A673 (cell line): ENCODE measurements at regions not wholly inside any gene's neighbourhood (a gene's known extent, or its start where the extent isn't known, plus 50 kb on each side); places are given as distances from the start of the nearest gene placed in this dataset.

Source experiments
- BruUV-seq: library from RNA; stranded (reverse); fragments of 400-500 nt; replicated peaks from 2 replicates; lab custom pipeline; 2021; lab: Mats Ljungman, UMichigan
- CTCF ChIA-PET: fragments of 300-600 bp; sonication (Branson Sonifier 250); formaldehyde crosslinking; loops from one replicate; lab custom pipeline; 2022; ENCODE audit warnings: antibody characterized with exemption; lab: Charles Lee
- POLR2A ChIA-PET: fragments of 300-600 bp; sonication (Branson Sonifier 250); formaldehyde crosslinking; loops from one replicate; lab custom pipeline; 2022; ENCODE audit warnings: antibody characterized with exemption; ENCODE audit not compliant: low non-redundant PET; lab: Charles Lee
- DNase-seq: peaks from one replicate; pipeline ENCODE4 v3.0.0-alpha.2; 2015; ENCODE audit warnings: low spot score
- H3K27ac ChIP-seq: fragments of 200-600 bp; sonication (generic); 2 replicates; pipeline ENCODE4 v1.5.1; 2016; ENCODE audit warnings: mixed run types, low read depth, mild to moderate bottlenecking, mixed read lengths, antibody characterized with exemption, low read length; ENCODE audit not compliant: poor library complexity, severe bottlenecking
- H3K27me3 ChIP-seq: fragments of 200-600 bp; sonication (generic); replicated peaks from 2 replicates; pipeline ENCODE4 v1.6.1; 2017; ENCODE audit warnings: mixed run types, low read depth, mild to moderate bottlenecking, mixed read lengths, antibody characterized with exemption, low read length; ENCODE audit not compliant: insufficient read depth, poor library complexity
- H3K36me3 ChIP-seq: fragments of 200-600 bp; sonication (generic); 2 replicates; pipeline ENCODE4 v1.6.1; 2016; ENCODE audit warnings: mixed run types, mild to moderate bottlenecking, mixed read lengths, antibody characterized with exemption, low read length; ENCODE audit not compliant: insufficient read depth, poor library complexity, severe bottlenecking
- H3K4me1 ChIP-seq: fragments of 200-600 bp; sonication (generic); 2 replicates; pipeline ENCODE4 v1.6.1; 2017; ENCODE audit warnings: mixed run types, mild to moderate bottlenecking, mixed read lengths, antibody characterized with exemption, low read length; ENCODE audit not compliant: insufficient read depth, poor library complexity, severe bottlenecking
- H3K4me3 ChIP-seq: fragments of 200-600 bp; sonication (generic); 2 replicates; pipeline ENCODE4 v1.5.1; 2016; ENCODE audit warnings: low read depth, mixed run types, mild to moderate bottlenecking, mixed read lengths, low read length; ENCODE audit not compliant: poor library complexity, severe bottlenecking
- H3K9me3 ChIP-seq: fragments of 200-600 bp; sonication (generic); 2 replicates; pipeline ENCODE4 v1.6.1; 2016; ENCODE audit warnings: mixed run types, low read depth, mild to moderate bottlenecking, mixed read lengths, antibody characterized with exemption, low read length; ENCODE audit not compliant: poor library complexity, severe bottlenecking
- EZH2 ChIP-seq: fragments of 200-600 bp; sonication (generic); IDR thresholded peaks from 2 replicates; pipeline ENCODE4 v1.6.1; 2017; ENCODE audit warnings: borderline replicate concordance, low read depth, mild to moderate bottlenecking, mixed read lengths, antibody characterized with exemption, low read length; ENCODE audit not compliant: poor library complexity, severe bottlenecking
- intact Hi-C: fragments of 100-400 bp; cut with micrococcal nuclease; formaldehyde crosslinking; loops from one replicate; pipeline ENCODE4 v1.10.0; 2022; ENCODE audit not compliant: unreplicated experiment
- TF ChIP-seq, protein P1 (sequence below): fragments of 300-800, 200-600 bp; sonication (generic); conservative IDR thresholded peaks from 2 replicates; pipeline ENCODE4 v1.5.1; 2017; ENCODE audit warnings: low read depth, mild to moderate bottlenecking, antibody characterized with exemption, low read length, moderate library complexity, mixed read lengths

DNA sequence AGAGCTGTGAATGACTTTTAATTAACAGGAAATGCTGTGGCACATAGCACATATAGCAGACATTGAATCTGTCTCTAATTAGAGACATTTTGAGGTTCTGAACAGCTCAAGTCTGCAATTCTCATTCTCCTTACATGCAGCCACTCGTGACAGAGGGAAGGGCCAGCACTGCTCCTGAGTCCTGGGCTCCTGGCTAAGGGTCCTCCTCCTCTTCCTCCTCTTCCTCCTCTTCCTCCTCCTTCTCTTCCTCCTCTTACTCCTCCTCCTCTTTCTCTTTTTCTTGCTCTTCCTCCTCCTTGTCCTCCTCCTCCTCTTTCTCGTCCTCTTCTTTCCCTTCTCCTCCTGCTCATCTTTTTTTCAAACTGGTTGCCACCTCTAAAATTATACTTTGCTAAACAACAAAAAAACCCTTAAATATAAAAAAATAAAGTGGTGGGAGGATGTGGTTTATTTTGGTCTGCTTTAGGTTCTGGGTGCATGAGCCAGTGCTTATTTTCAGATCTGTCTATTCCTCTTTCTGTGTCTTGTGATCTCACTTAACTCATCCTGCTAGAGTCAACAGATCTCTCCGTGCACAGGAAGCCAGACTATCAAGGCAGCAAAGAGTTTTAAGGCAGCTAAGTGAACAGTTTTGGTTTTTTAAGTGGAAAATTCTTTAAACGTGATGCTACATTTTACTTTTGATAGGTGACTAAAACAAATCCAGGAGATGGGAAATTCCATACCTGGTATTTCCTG lies 159.3 kb downstream of the CD83 start:
- intact Hi-C loops: no loop called here
- POLR2A ChIA-PET: no interaction called here
- H3K9me3 ChIP-seq: no peaks in the 10 kb centered on the region
- no peak for DNase-seq
- TF ChIP-seq EZH2: no peak
- TF ChIP-seq, protein P1, sequence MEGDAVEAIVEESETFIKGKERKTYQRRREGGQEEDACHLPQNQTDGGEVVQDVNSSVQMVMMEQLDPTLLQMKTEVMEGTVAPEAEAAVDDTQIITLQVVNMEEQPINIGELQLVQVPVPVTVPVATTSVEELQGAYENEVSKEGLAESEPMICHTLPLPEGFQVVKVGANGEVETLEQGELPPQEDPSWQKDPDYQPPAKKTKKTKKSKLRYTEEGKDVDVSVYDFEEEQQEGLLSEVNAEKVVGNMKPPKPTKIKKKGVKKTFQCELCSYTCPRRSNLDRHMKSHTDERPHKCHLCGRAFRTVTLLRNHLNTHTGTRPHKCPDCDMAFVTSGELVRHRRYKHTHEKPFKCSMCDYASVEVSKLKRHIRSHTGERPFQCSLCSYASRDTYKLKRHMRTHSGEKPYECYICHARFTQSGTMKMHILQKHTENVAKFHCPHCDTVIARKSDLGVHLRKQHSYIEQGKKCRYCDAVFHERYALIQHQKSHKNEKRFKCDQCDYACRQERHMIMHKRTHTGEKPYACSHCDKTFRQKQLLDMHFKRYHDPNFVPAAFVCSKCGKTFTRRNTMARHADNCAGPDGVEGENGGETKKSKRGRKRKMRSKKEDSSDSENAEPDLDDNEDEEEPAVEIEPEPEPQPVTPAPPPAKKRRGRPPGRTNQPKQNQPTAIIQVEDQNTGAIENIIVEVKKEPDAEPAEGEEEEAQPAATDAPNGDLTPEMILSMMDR: no peak
- no peak overlapping the region for H3K27ac ChIP-seq
- CTCF ChIA-PET: no interaction called here
- no peaks in the 10 kb centered on the region for H3K36me3 ChIP-seq
- no peak overlapping the region for H3K4me3 ChIP-seq
- no peaks in the 10 kb centered on the region for H3K27me3 ChIP-seq
- peaks cover 16% of the 10 kb centered on the region for H3K4me1 ChIP-seq
- no TSS peak for BruUV-seq

DNA sequence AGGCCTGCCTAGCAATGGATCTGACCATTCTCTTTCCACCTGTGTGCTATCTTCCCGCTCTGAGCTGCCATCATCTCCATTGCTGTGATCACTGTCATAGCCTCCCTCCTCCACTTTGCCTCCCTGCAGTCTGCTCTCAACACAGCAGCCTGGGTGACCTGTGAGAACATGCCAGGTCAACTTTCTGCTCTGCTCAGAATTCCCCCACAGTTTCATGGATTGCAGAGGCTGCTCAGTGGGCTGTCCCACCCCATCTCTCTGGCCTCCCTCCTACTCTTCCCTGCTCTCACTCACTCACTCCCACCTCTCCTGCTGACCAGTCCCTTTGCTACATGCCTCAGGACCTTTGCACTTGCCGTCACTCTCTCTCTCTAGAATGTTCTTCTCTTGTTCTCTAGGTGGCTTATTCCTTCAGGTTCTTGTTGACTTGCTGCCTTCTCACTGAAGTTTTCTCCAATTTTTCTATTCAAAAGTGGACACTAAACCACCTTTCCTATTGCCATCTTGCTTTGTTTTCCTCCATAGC lies 159.9 kb downstream of the CD83 start:
- Histone ChIP-seq H3K36me3 (no peaks in the 10 kb centered on the region), H3K27ac (no peak overlapping the region), H3K4me3 (no peak overlapping the region), H3K9me3 (no peaks in the 10 kb centered on the region), H3K27me3 (no peaks in the 10 kb centered on the region), H3K4me1 (peaks cover 16% of the 10 kb centered on the region)
- no TSS peak for BruUV-seq
- intact Hi-C loops: no loop called here
- POLR2A ChIA-PET: no interaction called here
- TF ChIP-seq, protein P1: no peak
- TF ChIP-seq EZH2: no peak
- CTCF ChIA-PET: no interaction called here
- DNase-seq: no peak

DNA sequence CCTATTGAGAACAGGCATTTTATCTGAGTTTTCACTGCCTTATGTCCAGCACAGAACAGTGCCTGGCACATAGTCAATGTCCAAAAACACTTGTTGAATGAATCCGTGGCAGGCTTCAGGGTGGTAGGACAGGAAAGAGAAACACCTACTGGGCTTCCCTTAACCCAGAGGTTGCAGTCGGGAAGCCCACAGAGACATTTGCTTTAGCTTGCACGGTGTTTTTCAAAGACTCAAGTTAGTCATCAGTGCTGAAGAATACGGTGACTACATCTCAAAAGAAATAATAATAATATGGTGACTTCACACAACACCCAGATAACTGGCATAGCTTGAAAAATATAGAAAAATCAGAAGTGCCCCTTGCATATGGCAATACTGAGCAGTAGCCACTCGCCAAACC lies 160.4 kb downstream of the CD83 start:
- CTCF ChIA-PET: no interaction called here
- intact Hi-C loops: no loop called here
- Histone ChIP-seq H3K9me3 (no peaks in the 10 kb centered on the region), H3K36me3 (no peaks in the 10 kb centered on the region), H3K4me3 (no peak overlapping the region), H3K27me3 (no peaks in the 10 kb centered on the region), H3K4me1 (peaks cover 16% of the 10 kb centered on the region), H3K27ac (no peak overlapping the region)
- POLR2A ChIA-PET: no interaction called here
- no TSS peak for BruUV-seq
- TF ChIP-seq, protein P1: no peak
- no peak for TF ChIP-seq EZH2
- no peak for DNase-seq
